Lung (tissue), 11 donors: ENCODE measurements at regions not wholly inside any gene's neighbourhood (a gene's known extent, or its start where the extent isn't known, plus 50 kb on each side); places are given as distances from the start of the nearest gene placed in this dataset.

Source experiments
- ATAC-seq: fragments of 200-7000 bp; cut with Tn5 transposase; one replicate; pipeline ENCODE4 v1.9.1; 2020; ENCODE audit warnings: moderate number of reproducible peaks; ENCODE audit not compliant: insufficient read depth, low FRiP score
- DNase-seq, 3 donors: peaks; one replicate each; pipeline ENCODE4 v3.0.0-alpha.2; 2013 to 2017
- H3K27ac ChIP-seq, 2 donors: one replicate each; pipeline ENCODE4 v1.5.1; 2013; ENCODE audit warnings: mild to moderate bottlenecking in 2 of 2, moderate library complexity in 2 of 2, control low read depth in 1 of 2, inconsistent platforms in 1 of 2, low read depth in 1 of 2, low read length in 1 of 2
- H3K27me3 ChIP-seq, 3 donors: one replicate each; pipeline ENCODE4 v1.5.1; 2013; ENCODE audit warnings: low read length in 2 of 3; ENCODE audit not compliant: control insufficient read depth in 3 of 3, insufficient read depth in 3 of 3
- H3K36me3 ChIP-seq, 4 donors: one replicate each; pipeline ENCODE4 v1.5.1; 2013; ENCODE audit warnings: low read length in 4 of 4, mild to moderate bottlenecking in 1 of 4, moderate library complexity in 1 of 4; ENCODE audit not compliant: control insufficient read depth in 4 of 4, insufficient read depth in 4 of 4
- H3K4me1 ChIP-seq, 5 donors: one replicate each; pipeline ENCODE4 v1.5.1; 2013; ENCODE audit warnings: low read length in 5 of 5, mild to moderate bottlenecking in 2 of 5, moderate library complexity in 1 of 5; ENCODE audit not compliant: control insufficient read depth in 5 of 5, insufficient read depth in 5 of 5
- H3K4me3 ChIP-seq: one replicate; pipeline ENCODE4 v1.5.1; 2013; ENCODE audit warnings: mild to moderate bottlenecking, control low read depth, moderate library complexity
- H3K9ac ChIP-seq, 2 donors: one replicate each; pipeline ENCODE4 v1.5.1; 2013; ENCODE audit warnings: low read length in 2 of 2, control low read depth in 1 of 2; ENCODE audit not compliant: insufficient read depth in 1 of 2
- H3K9me3 ChIP-seq, 4 donors: one replicate each; pipeline ENCODE4 v1.5.1; 2013; ENCODE audit warnings: low read length in 3 of 4, mild to moderate bottlenecking in 1 of 4, moderate library complexity in 1 of 4; ENCODE audit not compliant: control insufficient read depth in 4 of 4, insufficient read depth in 3 of 4
- WGBS, 2 donors: extraction: QIAGEN DNeasy Blood & Tissue Kit; methylation state at CpG; one replicate each; pipeline ENCODE4 v1.1.7; 2013; 5-methylcytosine and 5-hydroxymethylcytosine counted together
- TF ChIP-seq, protein P1 (sequence below): IDR thresholded peaks from 2 replicates; pipeline ENCODE4 v1.5.1; 2012; ENCODE audit warnings: mild to moderate bottlenecking; ENCODE audit errors: control extremely low read depth, extremely low read depth
- donor health status: control.
- donor health status: control.
- donor health status: Bipolar disorder and iron deficiency.
- donor health status: healthy.
- donor health status: DM: yes; HTN: yes; CAD: no.

DNA sequence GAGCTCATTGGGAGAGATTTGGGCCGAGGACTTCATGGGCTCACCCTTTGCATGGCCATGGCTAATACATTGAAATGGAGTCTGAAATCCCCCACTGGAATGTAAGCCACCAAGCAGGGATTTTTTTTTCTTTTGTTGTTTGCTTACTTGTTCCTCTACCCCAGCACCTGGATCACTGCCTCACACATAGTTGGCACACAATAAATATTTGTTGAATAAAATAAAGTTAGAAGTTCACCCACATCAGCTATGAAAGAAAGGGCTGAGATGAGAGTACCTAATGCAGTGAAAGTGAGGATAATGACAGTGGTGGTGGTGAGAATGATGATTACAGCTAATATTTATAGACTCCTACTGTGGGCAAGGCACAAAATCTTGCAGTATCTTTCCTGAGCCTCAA, 98.1 kb upstream of the ANXA1 start:
- no peaks in the 10 kb centered on the region for H3K27me3 ChIP-seq
- 84 to 97% methylated on average over 1 of the region's 1 CpG for WGBS, 2 donors
- H3K9me3 ChIP-seq, result no peaks in the 10 kb centered on the region
- no peak overlapping the region for H3K4me3 ChIP-seq
- DNase-seq (no peak), ATAC-seq (no peak)
- TF ChIP-seq, protein P1, sequence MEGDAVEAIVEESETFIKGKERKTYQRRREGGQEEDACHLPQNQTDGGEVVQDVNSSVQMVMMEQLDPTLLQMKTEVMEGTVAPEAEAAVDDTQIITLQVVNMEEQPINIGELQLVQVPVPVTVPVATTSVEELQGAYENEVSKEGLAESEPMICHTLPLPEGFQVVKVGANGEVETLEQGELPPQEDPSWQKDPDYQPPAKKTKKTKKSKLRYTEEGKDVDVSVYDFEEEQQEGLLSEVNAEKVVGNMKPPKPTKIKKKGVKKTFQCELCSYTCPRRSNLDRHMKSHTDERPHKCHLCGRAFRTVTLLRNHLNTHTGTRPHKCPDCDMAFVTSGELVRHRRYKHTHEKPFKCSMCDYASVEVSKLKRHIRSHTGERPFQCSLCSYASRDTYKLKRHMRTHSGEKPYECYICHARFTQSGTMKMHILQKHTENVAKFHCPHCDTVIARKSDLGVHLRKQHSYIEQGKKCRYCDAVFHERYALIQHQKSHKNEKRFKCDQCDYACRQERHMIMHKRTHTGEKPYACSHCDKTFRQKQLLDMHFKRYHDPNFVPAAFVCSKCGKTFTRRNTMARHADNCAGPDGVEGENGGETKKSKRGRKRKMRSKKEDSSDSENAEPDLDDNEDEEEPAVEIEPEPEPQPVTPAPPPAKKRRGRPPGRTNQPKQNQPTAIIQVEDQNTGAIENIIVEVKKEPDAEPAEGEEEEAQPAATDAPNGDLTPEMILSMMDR, result no peak
- no peak overlapping the region for H3K9ac ChIP-seq
- no peaks in the 10 kb centered on the region for H3K36me3 ChIP-seq
- peaks cover 0 to 2% (median 0%) of the 10 kb centered on the region in 5 donors for H3K4me1 ChIP-seq
- H3K27ac ChIP-seq, result no peak overlapping the region

- H3K27ac ChIP-seq, result no peak overlapping the region
These were observed 98.2 kb upstream of the ALDH1A1 start for GRCh38 chr9:73050887-73051550.

DNA sequence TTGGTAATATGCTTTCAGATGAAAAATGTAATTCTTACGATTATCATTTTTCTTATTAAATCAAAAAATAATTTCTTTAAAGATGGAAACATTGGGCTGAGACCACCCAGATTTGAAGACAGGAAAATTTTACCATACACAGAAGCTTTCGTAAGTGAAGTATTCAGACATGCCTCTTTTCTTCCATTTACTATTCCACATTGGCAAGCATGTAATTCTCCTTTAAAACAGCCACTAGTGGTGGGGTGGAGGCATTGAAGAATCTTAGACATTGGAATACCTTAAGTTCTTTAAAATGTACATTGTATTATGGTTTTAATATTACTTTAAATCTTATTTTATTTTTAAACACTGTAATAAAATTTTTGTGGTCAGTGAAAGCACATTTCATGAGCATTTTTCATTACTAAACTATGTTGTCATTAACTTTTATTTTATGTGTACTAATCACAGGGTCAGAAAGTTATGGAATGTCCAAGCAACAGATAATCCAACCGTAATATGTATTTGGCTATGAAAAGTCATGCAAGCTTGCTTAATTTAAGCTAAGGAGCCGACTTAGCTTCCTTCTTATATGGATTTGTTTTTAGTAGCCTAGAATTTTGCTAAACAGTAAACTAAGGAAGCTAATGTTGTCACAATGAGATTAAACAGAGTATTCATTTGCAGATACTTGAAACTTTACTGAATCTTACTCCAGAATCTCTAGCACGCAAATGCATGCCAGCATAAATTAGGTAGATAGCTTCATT, 97.4 kb upstream of the ALDH1A1 start:
- Histone ChIP-seq H3K4me3 (no peak overlapping the region), H3K36me3 (no peaks in the 10 kb centered on the region), H3K4me1 (peaks cover 0 to 3% (median 0%) of the 10 kb centered on the region in 5 donors), H3K27ac (no peak overlapping the region), H3K27me3 (no peaks in the 10 kb centered on the region), H3K9ac (no peak overlapping the region), H3K9me3 (no peaks in the 10 kb centered on the region)
- DNase-seq (no peak), ATAC-seq (no peak)
- TF ChIP-seq, protein P1, result no peak
- 74 to 81% methylated on average over 5 of the region's 5 CpGs for WGBS, 2 donors

More at GRCh38 chr9:73050887-73051550, 98.2 kb upstream of the ALDH1A1 start:
- DNase-seq, result no peak
- Histone ChIP-seq H3K4me1 (peaks cover 0 to 3% (median 0%) of the 10 kb centered on the region in 5 donors), H3K9me3 (no peaks in the 10 kb centered on the region), H3K36me3 (no peaks in the 10 kb centered on the region), H3K9ac (no peak overlapping the region), H3K4me3 (no peak overlapping the region), H3K27me3 (no peaks in the 10 kb centered on the region)
- TF ChIP-seq, protein P1, result no peak
- ATAC-seq, result no peak
- WGBS, 2 donors, result 68 to 83% methylated on average over 7 of the region's 7 CpGs
